Glomerular endothelial cell (primary cell): ENCODE measurements at regions not wholly inside any gene's neighbourhood (a gene's known extent, or its start where the extent isn't known, plus 50 kb on each side); places are given as distances from the start of the nearest gene placed in this dataset.
A peak's percentile ranks its signal among the peaks of the same experiment; 100 is the strongest.

Experiments used
- DNase-seq: peaks from one replicate; pipeline ENCODE4 v3.0.0-alpha.2; 2011; ENCODE audit warnings: low read depth, low spot score; ENCODE audit errors: extremely low read depth

- no peak for DNase-seq
Measured at GRCh38 chr2:222064286-222064685, 234.5 kb downstream of the PAX3 start.

GRCh38 chr2:222058819-222059445 lies 239.9 kb downstream of the PAX3 start:
- DNase-seq = no peak

- no peak for DNase-seq
Measured at GRCh38 chr2:222057347-222058073, 241.3 kb downstream of the PAX3 start.

- no peak for DNase-seq
Measured at GRCh38 chr2:222055328-222055727, 243.5 kb downstream of the PAX3 start.

GRCh38 chr2:222054813-222055212 lies 244.0 kb downstream of the PAX3 start:
- no peak for DNase-seq

GRCh38 chr2:222052934-222053367 lies 245.8 kb downstream of the PAX3 start:
- DNase-seq = no peak

- no peak for DNase-seq
Measured at GRCh38 chr2:222050981-222051380, 247.8 kb downstream of the PAX3 start.

- no peak for DNase-seq
Measured at GRCh38 chr2:222049946-222050345, 248.9 kb downstream of the PAX3 start.

GRCh38 chr2:222043897-222044296 lies 254.9 kb downstream of the PAX3 start:
- no peak for DNase-seq

GRCh38 chr2:222042666-222043065 lies 256.1 kb downstream of the PAX3 start:
- DNase-seq = no peak

GRCh38 chr2:222040333-222040732 lies 258.5 kb downstream of the PAX3 start:
- DNase-seq = no peak

GRCh38 chr2:222039821-222040220 lies 259.0 kb downstream of the PAX3 start:
- no peak for DNase-seq

GRCh38 chr2:222038067-222038802 lies 260.6 kb downstream of the PAX3 start:
- no peak for DNase-seq

- no peak for DNase-seq
Measured at GRCh38 chr2:222037211-222037610, 261.6 kb downstream of the PAX3 start.

- no peak for DNase-seq
Measured at GRCh38 chr2:222034058-222034457, 264.7 kb downstream of the PAX3 start.

GRCh38 chr2:222033541-222033940 lies 265.3 kb downstream of the PAX3 start:
- no peak for DNase-seq

- DNase-seq = no peak
Measured at GRCh38 chr2:222025881-222026271, 272.9 kb downstream of the PAX3 start.

GRCh38 chr2:222024932-222025880 lies 273.6 kb downstream of the PAX3 start:
- peak; percentile 18 for DNase-seq

GRCh38 chr2:222017252-222017850 lies 281.4 kb downstream of the PAX3 start:
- DNase-seq = no peak

- DNase-seq = no peak
Measured at GRCh38 chr2:222013889-222014288, 284.9 kb downstream of the PAX3 start.
